GM18498 (cell line): ENCODE measurements at regions not wholly inside any gene's neighbourhood (a gene's known extent, or its start where the extent isn't known, plus 50 kb on each side); places are given as distances from the start of the nearest gene placed in this dataset.
"Not testable (repeated sequence)": the region's sequence is repeated elsewhere in the genome, so short reads cannot be mapped to it uniquely, and the experiment has no call there.

Experiments used
- ATAC-seq: cut with Tn5 transposase; IDR thresholded peaks from one replicate; pipeline ENCODE4 v1.9.1; 2021; ENCODE audit warnings: mild to moderate bottlenecking, moderate library complexity; ENCODE audit not compliant: unreplicated experiment

DNA sequence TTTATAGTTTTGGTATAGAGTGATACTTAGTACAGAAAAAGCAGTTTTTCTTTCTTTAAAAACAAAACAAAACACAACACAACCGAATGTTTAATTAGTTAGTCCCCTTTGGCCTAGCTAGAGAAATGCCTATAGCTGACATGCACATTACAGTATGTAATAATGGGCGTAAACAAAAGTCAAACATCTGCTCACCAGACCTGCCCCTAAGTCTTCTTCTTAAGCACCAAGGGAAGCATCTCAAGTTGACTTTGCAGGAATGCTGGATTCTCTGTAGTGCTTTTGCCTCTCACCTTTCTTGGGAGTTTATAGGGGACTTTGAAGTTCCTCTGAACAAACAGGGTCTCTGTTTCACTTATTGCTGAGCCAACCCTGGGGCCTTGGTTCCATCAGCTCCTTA lies 143.7 kb downstream of the TM2D1 start:
- no peak for ATAC-seq

DNA sequence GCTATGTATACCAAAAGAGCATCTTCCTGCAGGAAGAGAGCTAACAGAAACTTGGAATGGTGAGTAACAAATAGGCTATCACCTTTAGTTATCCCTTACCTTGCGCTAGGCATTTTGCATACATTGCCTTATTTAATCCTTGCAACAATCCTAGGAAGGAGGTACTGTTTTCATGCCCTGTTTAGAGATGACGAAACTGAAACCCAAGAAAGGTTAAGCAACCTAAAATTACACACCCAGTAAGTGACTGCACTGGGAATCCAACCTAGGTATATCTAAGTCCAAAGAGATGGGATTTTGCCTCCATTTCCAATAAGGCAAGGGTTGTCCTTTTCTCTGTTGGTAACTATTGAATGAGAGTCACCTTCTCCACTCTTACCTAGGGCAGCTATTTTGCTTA lies 144.5 kb downstream of the TM2D1 start:
- no peak for ATAC-seq

DNA sequence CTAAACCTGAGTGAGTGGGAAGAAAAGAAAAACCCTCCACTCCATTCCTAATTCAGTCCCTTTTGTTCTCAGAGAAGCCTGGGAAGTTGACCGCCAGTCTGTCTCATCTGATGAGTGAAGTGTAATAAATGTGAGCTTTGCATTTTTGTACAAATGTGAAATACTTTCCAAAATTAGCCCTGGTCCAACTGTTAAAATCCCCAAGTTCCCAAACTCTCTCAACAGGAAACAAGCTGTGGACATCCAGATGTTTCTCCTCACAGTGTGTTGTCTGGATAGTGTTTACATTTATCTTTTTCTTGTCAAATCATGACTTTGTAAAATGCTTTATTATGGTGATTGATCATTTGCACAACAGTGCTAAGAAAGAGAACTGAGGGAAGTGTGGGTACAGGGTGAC lies 145.1 kb downstream of the TM2D1 start:
- no peak for ATAC-seq

DNA sequence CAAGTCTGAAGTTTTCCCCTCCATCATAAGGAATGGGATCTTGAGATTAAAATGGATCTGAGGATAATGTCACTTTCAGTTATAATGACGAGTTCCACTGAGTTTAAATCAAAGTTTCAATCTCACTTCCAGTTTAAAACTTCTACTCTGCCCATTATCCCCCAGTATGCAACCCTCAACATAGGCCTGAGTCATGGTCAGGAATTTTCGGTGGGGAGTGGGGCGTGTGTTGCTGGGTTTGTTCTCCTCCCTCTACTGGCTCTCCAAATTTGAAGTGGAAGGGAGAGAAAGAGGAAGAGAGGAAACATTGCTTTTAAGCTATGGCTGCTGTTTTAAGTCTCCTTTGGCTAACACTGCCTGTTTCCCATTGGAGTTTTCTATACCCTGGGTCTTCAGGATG lies 152.9 kb downstream of the TM2D1 start:
- no peak for ATAC-seq

DNA sequence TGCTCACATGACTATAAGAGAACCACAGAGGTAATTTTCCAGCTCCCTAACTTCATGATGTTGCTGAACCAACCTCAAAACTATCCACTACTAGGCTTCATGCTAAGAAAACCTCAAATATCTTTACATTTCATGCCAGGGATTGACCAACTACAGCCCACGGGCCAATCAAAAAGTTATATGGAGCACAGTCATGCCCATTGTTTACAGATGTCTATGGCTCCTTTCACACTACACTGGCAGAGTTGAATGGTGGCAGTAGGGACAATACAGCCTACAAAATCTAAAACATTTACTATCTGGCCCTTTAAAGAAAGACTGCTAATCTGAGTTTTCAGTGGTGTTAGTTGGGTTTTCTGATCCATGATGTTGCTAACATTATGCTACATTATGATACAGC lies 154.8 kb downstream of the TM2D1 start:
- no peak for ATAC-seq

DNA sequence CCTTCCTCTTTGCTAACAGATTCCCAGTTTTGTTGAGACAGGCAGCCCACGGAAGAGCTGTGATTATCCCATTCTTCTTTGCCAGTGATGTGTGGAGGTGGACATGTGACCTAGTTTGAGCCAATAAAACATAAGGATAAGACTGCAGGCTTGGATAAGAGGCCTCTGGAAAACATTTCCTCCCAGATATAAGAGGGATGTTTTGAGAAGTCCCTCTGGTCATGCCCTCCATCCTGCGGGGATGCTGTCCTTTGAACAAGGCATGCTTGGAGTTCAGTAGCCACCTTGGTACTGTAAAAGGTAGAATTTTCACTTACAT lies 155.7 kb downstream of the TM2D1 start:
- no peak for ATAC-seq

DNA sequence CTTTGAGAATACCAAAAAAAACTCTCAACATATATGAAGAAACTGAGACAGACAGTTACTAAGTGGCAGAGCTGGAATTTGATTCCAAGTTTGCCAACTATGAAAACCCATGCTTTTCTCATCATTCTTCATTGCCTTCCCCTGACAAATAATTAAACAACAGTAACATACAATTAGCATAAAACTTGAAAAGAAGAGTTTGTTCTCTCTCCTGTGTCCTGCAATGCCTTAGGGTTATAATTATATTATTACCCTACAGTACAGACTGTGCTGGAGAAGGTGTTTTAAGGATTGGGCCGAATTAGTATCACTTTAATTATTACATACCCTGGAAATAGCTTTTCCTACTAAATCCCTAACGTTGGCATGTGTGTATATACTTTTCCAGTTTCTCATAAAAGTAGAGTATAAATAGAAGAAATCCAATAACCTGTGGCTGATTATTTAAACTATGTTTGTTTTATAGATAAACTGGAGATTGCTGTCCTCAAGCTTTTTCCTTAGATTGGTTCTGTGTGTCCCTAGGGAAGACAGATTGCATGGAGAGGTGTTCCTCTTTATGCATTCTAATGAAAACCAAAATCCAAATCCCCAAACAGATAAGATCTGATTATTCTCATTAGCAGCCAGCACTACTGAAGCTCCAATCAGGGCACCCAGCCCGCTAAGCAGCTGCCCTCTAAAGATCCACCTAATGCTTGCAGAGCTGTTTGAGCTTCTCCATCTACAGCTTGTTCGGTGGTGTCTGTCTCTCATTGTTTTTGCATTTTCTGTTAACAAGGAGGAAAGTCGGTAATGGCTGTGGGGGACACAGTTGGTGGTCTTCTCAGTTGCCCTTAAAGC lies 156.3 kb downstream of the TM2D1 start:
- ATAC-seq = no peak

DNA sequence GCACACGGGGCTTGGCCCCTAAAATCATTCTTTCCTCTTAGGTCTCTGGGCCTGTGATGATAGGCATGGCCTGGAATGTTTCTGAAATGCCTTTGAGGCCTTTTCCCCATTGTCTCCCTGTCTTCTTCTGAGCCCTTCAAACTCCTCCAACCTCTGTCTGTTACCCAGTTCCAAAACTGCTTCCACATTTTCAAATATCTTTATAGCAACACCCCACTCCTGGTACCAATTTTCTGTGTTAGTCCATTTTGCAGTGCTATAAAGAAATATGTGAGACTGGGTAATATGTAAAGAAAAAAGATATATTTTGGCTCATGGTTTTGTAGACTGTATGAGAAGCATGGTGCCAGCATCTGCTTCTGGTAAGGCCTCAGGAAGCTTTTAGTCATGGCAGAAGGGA lies 158.8 kb downstream of the TM2D1 start:
- ATAC-seq = no peak

DNA sequence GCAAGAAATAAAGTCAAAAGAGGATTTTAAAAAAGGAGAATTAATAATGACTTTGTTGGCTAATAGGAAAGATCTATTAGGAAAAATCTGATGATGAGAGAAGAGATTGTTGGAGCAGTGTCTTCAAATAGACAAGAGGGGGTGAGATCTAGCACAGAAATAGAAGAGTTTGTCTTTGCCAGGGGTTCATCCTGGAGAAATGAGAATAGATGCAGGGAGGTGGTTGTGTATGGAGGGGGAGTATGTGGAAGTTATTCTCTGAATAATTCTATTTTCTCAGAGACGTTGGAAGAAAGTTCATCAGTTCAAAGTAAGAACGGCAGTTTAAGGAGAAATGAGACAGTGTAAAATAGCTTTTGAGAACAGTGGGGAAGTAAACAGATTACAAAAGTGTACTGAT lies 161.3 kb downstream of the TM2D1 start:
- ATAC-seq = no peak

DNA sequence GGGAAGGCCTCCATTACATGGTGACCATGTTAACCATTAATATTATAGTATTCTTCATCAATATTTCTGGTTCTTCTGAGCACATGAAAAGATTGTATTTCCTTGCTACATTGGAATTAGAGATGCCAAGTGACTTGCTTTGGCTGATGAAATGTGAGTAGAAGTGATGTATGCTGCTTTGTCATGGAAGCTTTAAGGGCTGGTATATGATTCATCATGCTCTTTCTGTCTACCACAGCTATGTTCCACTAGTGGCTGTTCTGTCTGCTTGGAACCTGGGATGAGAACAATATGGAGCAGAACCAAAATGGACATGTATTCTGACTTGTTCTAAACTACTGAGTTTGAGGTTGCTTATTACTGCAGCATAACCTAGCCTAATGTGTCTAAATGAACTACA lies 163.3 kb downstream of the TM2D1 start:
- no peak for ATAC-seq

DNA sequence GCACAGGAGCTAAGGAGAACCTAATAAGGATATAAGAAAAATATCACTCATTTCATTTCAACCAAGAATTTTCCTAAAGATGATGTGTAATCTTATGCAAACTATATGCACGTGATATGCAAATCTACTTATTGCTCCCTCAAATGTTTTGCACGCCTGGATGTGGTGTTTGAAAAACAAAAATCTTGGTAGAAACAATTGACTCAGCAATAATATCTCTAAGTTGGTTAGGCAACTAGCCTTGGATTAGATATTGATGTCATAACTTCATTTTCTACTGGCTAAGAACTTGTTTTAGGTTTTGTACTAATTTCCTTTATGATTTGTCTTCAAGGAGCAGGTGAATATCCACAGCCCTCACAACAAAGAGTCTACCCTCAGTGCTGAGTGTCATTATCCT lies 164.6 kb downstream of the TM2D1 start:
- no peak for ATAC-seq

DNA sequence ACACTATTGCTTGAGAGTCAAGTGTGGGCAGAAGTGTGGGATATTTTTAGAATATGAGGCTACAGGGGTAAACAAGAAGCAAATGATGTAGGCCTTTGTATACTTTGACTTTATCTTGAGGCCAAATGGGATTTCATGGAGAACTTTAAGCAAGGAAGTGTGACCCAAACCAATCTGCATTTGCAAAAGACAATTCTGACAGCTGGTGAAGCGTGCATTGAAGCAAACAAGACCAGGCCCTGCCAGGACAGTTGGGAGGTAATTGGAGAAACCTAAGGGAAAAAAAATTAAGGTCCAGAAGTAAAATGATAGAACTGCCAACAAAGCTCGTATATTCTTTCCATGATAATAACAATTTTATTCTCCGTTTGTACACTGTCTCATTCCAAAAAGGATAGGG lies 168.3 kb downstream of the TM2D1 start:
- no peak for ATAC-seq

DNA sequence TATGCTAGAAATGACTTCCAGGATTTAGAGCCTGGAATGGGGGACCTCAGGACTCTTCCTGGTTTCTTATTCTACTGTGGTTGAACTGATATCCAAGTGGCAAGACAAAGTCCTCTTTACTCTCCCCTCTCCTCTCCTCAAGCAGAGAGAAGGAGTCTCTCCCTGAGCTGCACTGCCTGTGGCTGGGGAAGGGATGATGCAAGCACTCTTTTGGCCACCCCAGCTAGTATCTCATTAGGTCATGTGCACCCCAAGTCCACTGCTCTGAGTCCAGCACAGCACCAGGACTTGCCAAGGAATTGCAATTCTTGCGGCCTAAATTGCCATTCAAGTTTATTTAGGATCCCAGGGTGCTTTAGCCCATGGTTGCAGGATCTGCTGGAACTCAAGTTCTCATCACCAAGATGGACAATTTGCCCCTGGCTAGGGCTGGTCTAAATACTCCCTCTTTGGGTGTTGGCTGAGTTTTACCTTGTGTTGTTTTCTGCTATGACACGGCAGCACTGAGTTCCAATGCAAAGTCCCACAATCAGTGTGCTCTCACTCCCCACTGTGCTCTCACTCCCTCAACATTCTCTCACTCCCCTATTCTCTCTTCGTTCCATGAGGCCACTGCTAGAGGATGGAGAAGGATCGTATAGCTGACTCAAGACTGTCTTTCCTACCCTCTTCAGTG lies 172.2 kb downstream of the TM2D1 start:
- no peak for ATAC-seq

DNA sequence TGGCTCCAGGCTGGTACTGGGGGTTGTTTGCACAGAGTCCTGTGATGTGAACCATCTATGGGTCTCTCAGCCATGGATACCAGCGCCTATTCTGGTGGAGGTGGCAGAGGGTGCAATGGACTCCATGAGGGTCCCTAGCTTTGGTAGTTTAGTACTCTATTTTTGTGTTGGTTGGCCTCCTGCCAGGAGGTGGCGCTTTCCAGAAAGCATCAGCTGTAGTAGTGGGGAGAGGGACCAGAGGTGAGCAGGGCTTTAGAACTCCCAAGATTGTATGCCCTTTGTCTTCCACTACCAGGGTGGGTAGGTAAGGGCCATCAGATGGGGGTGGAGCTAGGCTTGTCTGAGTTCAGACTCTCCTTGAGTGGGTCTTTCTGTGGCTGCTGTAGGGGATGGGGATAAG lies 177.6 kb downstream of the TM2D1 start:
- ATAC-seq = not testable (repeated sequence)

DNA sequence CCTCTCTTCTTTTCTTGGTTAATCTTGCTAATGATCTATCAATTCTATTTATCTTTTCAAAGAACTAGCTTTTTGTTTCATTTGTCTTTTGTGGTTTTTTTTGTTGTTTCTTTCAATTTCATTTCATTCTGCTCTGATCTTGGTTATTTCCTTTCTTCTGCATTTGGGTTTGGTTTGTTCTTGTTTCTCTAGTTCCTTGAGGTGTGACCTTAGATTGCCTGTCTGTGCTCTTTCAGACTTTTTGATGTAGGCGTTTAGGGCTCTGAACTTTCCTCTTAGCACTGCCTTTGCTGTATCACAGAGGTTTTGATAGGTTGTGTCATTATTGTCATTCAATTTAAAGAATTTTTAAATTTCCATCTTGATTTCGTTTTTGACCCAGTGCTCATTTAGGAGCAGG lies 180.1 kb downstream of the TM2D1 start:
- not testable (repeated sequence) for ATAC-seq

DNA sequence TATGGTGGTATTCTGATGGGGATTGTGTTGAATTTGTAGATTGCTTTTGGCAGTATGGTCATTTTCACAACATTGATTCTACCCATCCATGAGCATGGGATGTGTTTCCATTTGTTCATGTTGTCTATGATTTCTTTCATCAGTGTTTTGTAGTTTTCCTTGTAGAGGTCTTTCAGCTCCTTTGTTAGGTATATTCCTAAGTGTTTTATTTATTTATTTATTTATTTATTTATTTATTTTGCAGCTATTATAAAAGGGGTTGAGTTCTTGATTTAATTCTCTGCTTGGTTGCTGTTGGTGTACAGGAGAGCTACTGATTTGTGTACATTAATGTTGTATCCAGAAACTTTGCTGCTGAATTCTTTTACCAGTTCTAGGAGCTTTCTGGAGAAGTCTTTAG lies 181.4 kb downstream of the TM2D1 start:
- ATAC-seq = not testable (repeated sequence)

DNA sequence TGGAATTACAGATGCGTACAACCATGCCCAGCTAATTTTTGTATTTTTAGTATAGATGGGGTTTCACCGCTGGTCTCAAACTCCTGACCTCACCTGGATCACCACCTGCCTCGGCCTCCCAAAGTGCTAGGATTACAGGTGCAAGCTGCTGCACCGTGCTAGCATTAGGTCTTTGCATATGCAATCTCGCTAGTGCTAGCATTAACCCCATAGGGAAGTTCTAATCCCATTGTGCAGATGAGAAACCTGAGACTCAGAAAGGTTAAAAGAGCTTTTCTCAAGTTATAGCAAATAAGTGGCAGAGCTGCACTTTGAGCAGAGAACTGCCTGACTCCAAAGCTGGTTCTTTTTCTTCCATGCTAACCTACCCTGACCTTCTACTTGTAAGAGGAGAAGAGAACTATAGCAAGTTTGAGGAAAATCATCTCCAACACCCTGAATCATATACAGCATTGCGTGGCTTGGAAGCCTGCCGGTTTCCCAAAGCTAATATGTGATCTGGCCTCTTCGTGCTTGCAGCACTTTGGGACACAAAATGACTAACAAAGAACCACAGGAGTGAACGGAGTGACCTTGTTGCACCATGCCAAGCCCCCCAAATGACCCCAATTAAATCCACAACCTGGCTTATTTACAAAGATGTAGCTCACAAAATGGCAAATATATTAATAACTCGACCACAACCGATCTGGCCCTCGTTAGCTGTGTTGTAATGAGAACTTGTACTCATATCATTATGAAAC lies 185.1 kb downstream of the TM2D1 start:
- no peak for ATAC-seq

DNA sequence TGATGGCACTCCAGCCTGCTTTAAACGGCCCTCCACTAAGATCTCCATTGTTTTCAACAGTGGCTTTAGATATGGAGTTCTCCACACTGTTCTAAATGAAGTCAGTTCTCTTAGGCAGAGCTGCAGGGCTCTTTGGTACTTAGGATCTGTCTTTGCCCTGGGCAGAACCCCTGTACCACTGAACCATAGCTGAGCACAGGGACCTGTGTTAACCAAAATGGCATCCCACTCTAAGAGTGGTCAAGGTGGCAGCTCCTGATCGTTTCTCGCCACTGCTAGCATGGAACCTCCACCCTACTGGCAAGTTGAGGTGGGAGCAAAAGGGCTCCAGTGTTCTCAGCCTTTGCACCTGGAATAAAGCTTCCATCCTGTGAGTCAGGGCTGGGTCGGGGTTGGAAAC lies 186.7 kb downstream of the TM2D1 start:
- no peak for ATAC-seq

DNA sequence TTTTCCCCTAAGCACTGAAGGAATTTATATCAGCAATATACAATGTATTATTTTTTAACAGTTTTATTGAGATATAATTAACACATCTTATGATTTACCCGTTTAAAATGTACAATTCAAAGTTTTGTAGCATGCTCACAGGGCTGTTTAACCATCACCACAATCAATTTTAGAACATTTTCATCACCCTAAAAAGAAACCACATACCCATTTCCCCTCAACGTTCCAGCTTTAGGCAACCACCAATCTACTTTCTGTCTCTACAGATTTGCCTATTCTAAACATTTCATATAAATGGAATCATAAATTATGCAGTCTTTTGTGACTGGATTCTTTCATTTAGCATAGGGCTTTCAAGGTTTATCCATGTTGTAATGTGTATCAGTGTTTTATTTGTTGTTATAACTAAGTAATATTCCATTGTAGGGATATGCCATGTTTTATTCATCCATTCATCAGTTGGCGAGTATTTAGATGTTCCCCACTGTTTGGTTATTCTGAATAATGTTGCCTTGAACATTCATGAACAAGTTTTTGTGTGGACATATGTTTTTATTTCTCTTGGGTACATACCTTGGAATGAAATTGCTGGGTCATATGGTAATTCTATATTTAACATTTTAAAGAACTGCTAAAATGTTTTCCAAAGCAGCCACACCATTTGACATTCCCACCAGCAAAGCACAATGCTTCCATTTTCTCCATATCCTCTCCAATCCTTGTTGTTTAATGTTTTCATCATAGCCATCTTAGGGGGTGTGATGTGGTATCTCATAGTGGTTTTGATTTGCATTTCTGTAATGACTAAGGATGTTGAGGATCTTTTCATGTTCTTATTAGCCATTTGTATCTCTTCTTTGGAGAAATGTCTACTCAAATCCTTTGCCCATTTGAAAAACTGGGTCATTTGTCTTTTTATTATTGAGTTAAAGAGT lies 188.5 kb downstream of the TM2D1 start:
- ATAC-seq = no peak

DNA sequence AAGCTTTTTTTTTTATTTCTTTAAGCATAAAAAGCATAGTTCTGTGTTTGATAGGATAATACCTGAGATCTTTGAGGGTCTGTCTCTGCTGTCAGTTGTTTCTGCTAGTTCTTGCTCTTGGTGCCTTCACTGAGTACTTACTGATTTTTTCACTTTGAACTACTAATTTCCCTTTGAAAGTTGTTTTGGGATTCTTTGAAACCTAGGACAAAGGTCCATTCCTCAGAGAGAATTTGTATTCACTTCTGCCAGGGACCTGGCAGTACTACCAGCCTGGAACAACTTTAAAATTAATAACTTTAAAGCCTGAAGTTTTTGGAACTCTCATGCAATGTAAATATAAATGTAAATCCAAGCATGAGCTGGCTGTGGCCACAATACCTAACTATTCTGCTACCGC lies 190.1 kb downstream of the TM2D1 start:
- ATAC-seq = no peak

DNA sequence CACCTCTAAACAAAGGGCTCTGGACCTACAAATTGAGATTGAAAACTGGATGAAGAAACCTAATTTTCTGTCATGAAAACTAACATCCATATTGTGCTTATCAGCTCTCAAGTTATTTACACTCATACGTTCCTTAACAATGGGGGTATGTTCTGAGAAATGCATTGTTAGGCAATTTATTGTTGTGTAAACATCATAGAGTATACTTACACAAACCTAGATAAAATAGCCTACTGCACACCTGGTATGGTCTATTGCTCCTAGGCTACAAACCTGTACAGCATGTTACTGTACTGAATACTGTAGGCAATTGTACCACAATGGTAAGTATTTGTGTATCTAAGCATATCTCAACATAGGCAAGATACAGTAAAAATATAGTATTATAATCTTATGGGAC lies 191.4 kb downstream of the TM2D1 start:
- ATAC-seq = no peak
